ENCODE measurements at regions not wholly inside any gene's neighbourhood (a gene's known extent, or its start where the extent isn't known, plus 50 kb on each side); places are given as distances from the start of the nearest gene placed in this dataset.

GRCh38 chr2:193783681-193784080 lies 1588.9 kb upstream of the TMEFF2 start:
- H3K79me2 ChIP-seq (ENCODE audit: control insufficient read depth, insufficient read depth, low read length): no peaks in the 10 kb centered on the region
- TF ChIP-seq GATA2 (IDR thresholded peaks at IDR 0.05; ENCODE audit: insufficient read depth, insufficient read length, low read depth, low read length): no peak
- H4K20me1 ChIP-seq (replicated peaks; ENCODE audit: control insufficient read depth, extremely low read depth, insufficient read depth, low read length): no peaks in the 10 kb centered on the region
- DNase-seq (ENCODE audit: low read depth, low spot score) (no peak), FAIRE-seq (no peak)
- no peaks in the 10 kb centered on the region for H3K9me1 ChIP-seq (replicated peaks; ENCODE audit: control insufficient read depth, extremely low read depth, insufficient read depth, low read length)
- no peak overlapping the region for H3K4me2 ChIP-seq (ENCODE audit: insufficient read depth, low read length)
- no peaks in the 10 kb centered on the region for H3K9me3 ChIP-seq (replicated peaks; ENCODE audit: control insufficient read depth, insufficient read depth, low read length)
- dilution Hi-C loops (cut with MboI; ENCODE audit: extremely low pct_ligation_motif_present, low sequenced_read_pairs): no loop called here
- H3K4me1 ChIP-seq (ENCODE audit: control insufficient read depth, extremely low read depth, insufficient read depth, low read length): no peaks in the 10 kb centered on the region
- no peaks in the 10 kb centered on the region for H3K27me3 ChIP-seq (ENCODE audit: control insufficient read depth in 2 of 2, insufficient read depth in 2 of 2, low read length in 2 of 2)
- POLR2A ChIA-PET: no interaction called here
- H3K36me3 ChIP-seq (ENCODE audit: control insufficient read depth in 2 of 2, extremely low read depth in 1 of 2, insufficient read depth in 2 of 2, low read length in 2 of 2): no peaks in the 10 kb centered on the region
- intact Hi-C loops (cut with micrococcal nuclease): no loop called here
- H3K9ac ChIP-seq (replicated peaks; ENCODE audit: extremely low read depth, insufficient read depth, low read length): no peak overlapping the region
- BruUV-seq (replicated peaks): no TSS peak
- CTCF ChIA-PET: no interaction called here
- no peak overlapping the region for H3K4me3 ChIP-seq (replicated peaks in 1 of 3; ENCODE audit: insufficient read depth in 1 of 3, low read depth in 1 of 3, low read length in 3 of 3)
- no peak overlapping the region for H3K27ac ChIP-seq (ENCODE audit: insufficient read depth, low read depth, low read length)
- H2AFZ ChIP-seq (ENCODE audit: low read depth, low read length): no peak overlapping the region

GRCh38 chr2:193778293-193778692 lies 1583.6 kb upstream of the TMEFF2 start:
- Histone ChIP-seq H3K79me2 (ENCODE audit: control insufficient read depth, insufficient read depth, low read length) (no peaks in the 10 kb centered on the region), H3K4me1 (ENCODE audit: control insufficient read depth, extremely low read depth, insufficient read depth, low read length) (no peaks in the 10 kb centered on the region), H3K27ac (ENCODE audit: insufficient read depth, low read depth, low read length) (no peak overlapping the region), H3K9ac (replicated peaks; ENCODE audit: extremely low read depth, insufficient read depth, low read length) (no peak overlapping the region), H3K27me3 (ENCODE audit: control insufficient read depth in 2 of 2, insufficient read depth in 2 of 2, low read length in 2 of 2) (no peaks in the 10 kb centered on the region), H3K4me3 (replicated peaks in 1 of 3; ENCODE audit: insufficient read depth in 1 of 3, low read depth in 1 of 3, low read length in 3 of 3) (no peak overlapping the region), H3K36me3 (ENCODE audit: control insufficient read depth in 2 of 2, extremely low read depth in 1 of 2, insufficient read depth in 2 of 2, low read length in 2 of 2) (no peaks in the 10 kb centered on the region), H3K9me1 (replicated peaks; ENCODE audit: control insufficient read depth, extremely low read depth, insufficient read depth, low read length) (no peaks in the 10 kb centered on the region), H2AFZ (ENCODE audit: low read depth, low read length) (no peak overlapping the region), H3K9me3 (replicated peaks; ENCODE audit: control insufficient read depth, insufficient read depth, low read length) (no peaks in the 10 kb centered on the region), H4K20me1 (replicated peaks; ENCODE audit: control insufficient read depth, extremely low read depth, insufficient read depth, low read length) (no peaks in the 10 kb centered on the region), H3K4me2 (ENCODE audit: insufficient read depth, low read length) (no peak overlapping the region)
- no peak for TF ChIP-seq POLR2A (IDR thresholded peaks at IDR 0.05; ENCODE audit: low read depth, low read length)
- no peak for TF ChIP-seq GATA2 (IDR thresholded peaks at IDR 0.05; ENCODE audit: insufficient read depth, insufficient read length, low read depth, low read length)
- TF ChIP-seq CTCF (IDR thresholded peaks at IDR 0.05; ENCODE audit: extremely low read depth in 1 of 2, insufficient read depth in 1 of 2, low read depth in 1 of 2, low read length in 2 of 2): no peak
- TF ChIP-seq FOS (IDR thresholded peaks at IDR 0.05; ENCODE audit: borderline replicate concordance, insufficient read depth, low read length): no peak
- TF ChIP-seq MYC (IDR thresholded peaks at IDR 0.05; ENCODE audit: low read depth, low read length): no peak
- no peak for TF ChIP-seq MAX (IDR thresholded peaks at IDR 0.05; ENCODE audit: insufficient read depth, insufficient read length)
- no peak for TF ChIP-seq POLR2AphosphoS5 (IDR thresholded peaks at IDR 0.05; ENCODE audit: insufficient read depth, low read depth, low read length)
- POLR2A ChIA-PET: no interaction called here
- CTCF ChIA-PET: interaction anchor here (1.4 kb wide), 1 partner anchor 18 kb away, joined by 3 read pairs; no protein-coding TSS in a partner anchor
- FAIRE-seq (no peak), DNase-seq (ENCODE audit: low read depth, low spot score) (no peak)
- intact Hi-C loops (cut with micrococcal nuclease) (no loop called here), dilution Hi-C loops (cut with MboI; ENCODE audit: extremely low pct_ligation_motif_present, low sequenced_read_pairs) (no loop called here)
- no TSS peak for BruUV-seq (replicated peaks)

All from endothelial cell of umbilical vein (primary cell).